H9 (cell line): ENCODE measurements at regions not wholly inside any gene's neighbourhood (a gene's known extent, or its start where the extent isn't known, plus 50 kb on each side); places are given as distances from the start of the nearest gene placed in this dataset.

Experiments used
- DNase-seq: peaks from one replicate; pipeline ENCODE4 v3.0.0-alpha.2; 2017
- H2AFZ ChIP-seq: one replicate; pipeline ENCODE4 v1.6.1; 2013; ENCODE audit warnings: mild to moderate bottlenecking, low read length, control low read depth, moderate library complexity
- H2AK5ac ChIP-seq: 2 replicates; pipeline ENCODE4 v1.6.1; 2013; ENCODE audit warnings: low read length, control low read depth, mixed read lengths; ENCODE audit not compliant: insufficient read length
- H2BK120ac ChIP-seq: one replicate; pipeline ENCODE4 v1.6.1; 2013; ENCODE audit warnings: low read depth, mild to moderate bottlenecking, low read length, control low read depth, inconsistent platforms; ENCODE audit not compliant: poor library complexity, severe bottlenecking
- H2BK12ac ChIP-seq: 2 replicates; pipeline ENCODE4 v1.6.1; 2013; ENCODE audit warnings: low read length, control low read depth, mixed read lengths, low read depth; ENCODE audit not compliant: insufficient read length
- H2BK15ac ChIP-seq: 2 replicates; pipeline ENCODE4 v1.6.1; 2013; ENCODE audit warnings: low read depth, low read length, control low read depth
- H2BK20ac ChIP-seq: one replicate; pipeline ENCODE4 v1.6.1; 2013; ENCODE audit warnings: low read depth, mild to moderate bottlenecking, low read length, control low read depth, inconsistent platforms; ENCODE audit not compliant: poor library complexity, severe bottlenecking
- H2BK5ac ChIP-seq: 2 replicates; pipeline ENCODE4 v1.6.1; 2013; ENCODE audit warnings: low read length, control low read depth, mixed read lengths; ENCODE audit not compliant: insufficient read length
- H3K14ac ChIP-seq: 2 replicates; pipeline ENCODE4 v1.6.1; 2013; ENCODE audit warnings: low read length, control low read depth; ENCODE audit not compliant: insufficient read depth
- H3K18ac ChIP-seq: 2 replicates; pipeline ENCODE4 v1.6.1; 2013; ENCODE audit warnings: low read depth, mild to moderate bottlenecking, mixed read lengths, low read length, control low read depth; ENCODE audit not compliant: insufficient read length
- H3K23ac ChIP-seq: 2 replicates; pipeline ENCODE4 v1.6.1; 2013; ENCODE audit warnings: low read length, control low read depth, mixed read lengths, low read depth; ENCODE audit not compliant: insufficient read length
- H3K23me2 ChIP-seq: 2 replicates; pipeline ENCODE4 v1.6.1; 2013; ENCODE audit warnings: low read depth, mild to moderate bottlenecking, mixed read lengths, low read length, control low read depth; ENCODE audit not compliant: insufficient read length, poor library complexity, severe bottlenecking
- H3K27ac ChIP-seq: 2 replicates; pipeline ENCODE4 v1.5.1; 2013; ENCODE audit warnings: low read length, control low read depth, mixed read lengths, low read depth; ENCODE audit not compliant: insufficient read length
- H3K27me3 ChIP-seq: 2 replicates; pipeline ENCODE4 v1.6.1; 2013; ENCODE audit warnings: low read length, control low read depth, inconsistent platforms; ENCODE audit not compliant: insufficient read depth
- H3K4ac ChIP-seq: 2 replicates; pipeline ENCODE4 v1.6.1; 2013; ENCODE audit warnings: low read depth, mild to moderate bottlenecking, control low read depth, inconsistent platforms, low read length, moderate library complexity
- H3K4me1 ChIP-seq: 2 replicates; pipeline ENCODE4 v1.6.1; 2013; ENCODE audit warnings: low read length, control low read depth, inconsistent platforms; ENCODE audit not compliant: insufficient read depth
- H3K4me2 ChIP-seq: 2 replicates; pipeline ENCODE4 v1.6.1; 2013; ENCODE audit warnings: low read length, control low read depth, mixed read lengths; ENCODE audit not compliant: insufficient read length, insufficient read depth
- H3K56ac ChIP-seq: 2 replicates; pipeline ENCODE4 v1.6.1; 2013; ENCODE audit warnings: low read depth, mild to moderate bottlenecking, mixed read lengths, low read length, control low read depth; ENCODE audit not compliant: insufficient read length
- H3K79me1 ChIP-seq: 2 replicates; pipeline ENCODE4 v1.6.1; 2013; ENCODE audit warnings: low read depth, mild to moderate bottlenecking, moderate library complexity, low read length, control low read depth, inconsistent platforms; ENCODE audit not compliant: insufficient read depth, poor library complexity, severe bottlenecking
- H3K79me2 ChIP-seq: 2 replicates; pipeline ENCODE4 v1.6.1; 2013; ENCODE audit warnings: low read length, control low read depth, inconsistent platforms; ENCODE audit not compliant: insufficient read depth
- H3K9ac ChIP-seq: 2 replicates; pipeline ENCODE4 v1.6.1; 2013; ENCODE audit warnings: low read length, control low read depth, mixed read lengths; ENCODE audit not compliant: insufficient read length; ENCODE audit errors: extremely low read depth
- H3K9me3 ChIP-seq: one replicate; pipeline ENCODE4 v1.6.1; 2013; ENCODE audit warnings: low read depth, low read length, inconsistent platforms; ENCODE audit not compliant: control insufficient read depth
- H3T11ph ChIP-seq: one replicate; pipeline ENCODE4 v1.6.1; 2013; ENCODE audit warnings: mild to moderate bottlenecking, low read length, control low read depth, inconsistent platforms
- H4K20me1 ChIP-seq: one replicate; pipeline ENCODE4 v1.6.1; 2013; ENCODE audit not compliant: control insufficient read depth, insufficient read length, insufficient read depth
- H4K5ac ChIP-seq: 2 replicates; pipeline ENCODE4 v1.6.1; 2013; ENCODE audit warnings: low read depth, mild to moderate bottlenecking, mixed read lengths, low read length, control low read depth; ENCODE audit not compliant: insufficient read length
- H4K8ac ChIP-seq: replicated peaks from 2 replicates; pipeline ENCODE4 v1.6.1; 2013; ENCODE audit warnings: low read length, control low read depth, mixed read lengths, low read depth; ENCODE audit not compliant: insufficient read length
- H4K91ac ChIP-seq: 2 replicates; pipeline ENCODE4 v1.6.1; 2013; ENCODE audit warnings: low read depth, mild to moderate bottlenecking, moderate library complexity, mixed read lengths, low read length, control low read depth; ENCODE audit not compliant: insufficient read length
- H3K27ac Mint-ChIP-seq, 3 experiments: 2 replicates in 2 of 3; 3 replicates in 1 of 3; pipeline ENCODE4 v1.8.0; 2020 to 2021; ENCODE audit warnings: mixed read lengths in 3 of 3, mild to moderate bottlenecking in 1 of 3, moderate library complexity in 1 of 3
- H3K27me3 Mint-ChIP-seq: 2 replicates; pipeline ENCODE4 v1.8.0; 2021; ENCODE audit warnings: low read depth, mild to moderate bottlenecking, moderate library complexity, mixed read lengths
- H3K36me3 Mint-ChIP-seq, 3 experiments: 2 replicates in 2 of 3; 3 replicates in 1 of 3; pipeline ENCODE4 v1.8.0; 2020 to 2021; ENCODE audit warnings: low read depth in 3 of 3, mixed read lengths in 3 of 3; ENCODE audit not compliant: insufficient read depth in 1 of 3
- H3K4me1 Mint-ChIP-seq, 2 experiments: 2 replicates each; pipeline ENCODE4 v1.8.0; 2020; ENCODE audit warnings: mixed read lengths in 2 of 2
- H3K4me3 Mint-ChIP-seq, 2 experiments: 2 replicates in 1 of 2; 3 replicates in 1 of 2; pipeline ENCODE4 v1.8.0; 2020 to 2021; ENCODE audit warnings: mild to moderate bottlenecking in 2 of 2, mixed read lengths in 2 of 2, moderate library complexity in 1 of 2
- H3K9me3 Mint-ChIP-seq, 2 experiments: 2 replicates in 1 of 2; 3 replicates in 1 of 2; pipeline ENCODE4 v1.8.0; 2020; ENCODE audit warnings: mild to moderate bottlenecking in 2 of 2, mixed read lengths in 2 of 2, moderate library complexity in 1 of 2
- WGBS: extraction: QIAGEN DNeasy Blood & Tissue Kit; methylation state at CpG from one replicate; pipeline ENCODE4 v1.1.7; 2013; ENCODE audit warnings: missing lambda C conversion rate, low lambda C conversion rate, mixed read lengths; ENCODE audit not compliant: insufficient read length; ENCODE audit errors: extremely low coverage; 5-methylcytosine and 5-hydroxymethylcytosine counted together
- TF ChIP-seq, protein P1 (sequence below): fragments of 200-600 bp; sonication (generic); conservative IDR thresholded peaks from 3 replicates; pipeline ENCODE4 v1.8.0; 2021; ENCODE audit warnings: antibody characterized with exemption, mild to moderate bottlenecking

DNA sequence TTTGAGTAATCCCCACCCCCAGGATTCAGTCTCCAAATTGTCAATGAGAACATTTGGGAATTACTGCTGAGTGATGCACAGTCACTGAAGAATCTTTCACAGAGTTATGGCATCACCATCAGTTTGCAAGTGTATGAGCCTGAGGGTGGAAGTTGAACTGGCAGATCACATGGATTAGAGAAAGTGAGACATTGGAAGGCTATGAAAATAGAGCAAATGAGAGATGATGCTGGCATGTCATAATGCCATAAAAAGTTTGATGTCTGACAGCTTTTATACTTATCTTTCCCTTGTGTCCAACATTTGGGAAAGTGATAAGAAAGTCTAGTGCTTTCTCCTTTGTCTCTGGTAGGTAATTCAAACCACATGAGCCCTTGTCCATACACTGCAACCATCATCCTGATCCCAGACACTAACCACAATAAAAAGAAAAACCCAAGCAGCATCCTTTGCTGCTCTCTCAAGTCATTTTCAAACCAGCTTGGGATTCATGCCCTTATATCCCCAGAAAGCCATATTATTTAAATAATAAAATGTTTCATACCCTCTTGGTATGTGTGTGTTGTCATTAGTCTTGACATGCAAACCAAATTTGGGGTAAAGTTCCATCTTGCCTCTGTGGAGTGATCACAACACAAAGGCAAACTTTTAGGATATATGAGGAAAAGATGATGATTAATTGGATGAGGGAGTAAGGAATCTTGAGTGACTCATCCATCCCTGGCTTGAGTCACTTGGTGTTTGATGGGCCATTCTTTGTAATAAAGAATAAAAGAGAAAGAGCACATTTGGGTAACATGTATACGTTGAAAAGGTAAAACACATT, 438.9 kb downstream of the GRXCR1 start:
- Histone ChIP-seq H4K5ac (no peak overlapping the region), H3K56ac (no peak overlapping the region), H2AK5ac (no peak overlapping the region), H3K27me3 (no peaks in the 10 kb centered on the region), H3K4me1 (no peaks in the 10 kb centered on the region), H2BK20ac (no peak overlapping the region), H3K27ac (no peak overlapping the region), H3K4ac (no peak overlapping the region), H3T11ph (no peak overlapping the region), H2AFZ (no peak overlapping the region), H3K14ac (no peak overlapping the region), H2BK120ac (no peak overlapping the region), H3K18ac (no peak overlapping the region), H2BK15ac (no peak overlapping the region), H4K20me1 (no peaks in the 10 kb centered on the region), H3K9me3 (no peaks in the 10 kb centered on the region), H4K8ac (no peak overlapping the region), H3K9ac (no peak overlapping the region), H3K23ac (no peak overlapping the region), H3K23me2 (no peaks in the 10 kb centered on the region), H3K4me2 (no peak overlapping the region), H3K79me1 (no peaks in the 10 kb centered on the region), H3K79me2 (no peaks in the 10 kb centered on the region), H2BK12ac (no peak overlapping the region), H2BK5ac (no peak overlapping the region), H4K91ac (no peak overlapping the region)
- no peak overlapping the region for H3K4me3 Mint-ChIP-seq
- TF ChIP-seq, protein P1, sequence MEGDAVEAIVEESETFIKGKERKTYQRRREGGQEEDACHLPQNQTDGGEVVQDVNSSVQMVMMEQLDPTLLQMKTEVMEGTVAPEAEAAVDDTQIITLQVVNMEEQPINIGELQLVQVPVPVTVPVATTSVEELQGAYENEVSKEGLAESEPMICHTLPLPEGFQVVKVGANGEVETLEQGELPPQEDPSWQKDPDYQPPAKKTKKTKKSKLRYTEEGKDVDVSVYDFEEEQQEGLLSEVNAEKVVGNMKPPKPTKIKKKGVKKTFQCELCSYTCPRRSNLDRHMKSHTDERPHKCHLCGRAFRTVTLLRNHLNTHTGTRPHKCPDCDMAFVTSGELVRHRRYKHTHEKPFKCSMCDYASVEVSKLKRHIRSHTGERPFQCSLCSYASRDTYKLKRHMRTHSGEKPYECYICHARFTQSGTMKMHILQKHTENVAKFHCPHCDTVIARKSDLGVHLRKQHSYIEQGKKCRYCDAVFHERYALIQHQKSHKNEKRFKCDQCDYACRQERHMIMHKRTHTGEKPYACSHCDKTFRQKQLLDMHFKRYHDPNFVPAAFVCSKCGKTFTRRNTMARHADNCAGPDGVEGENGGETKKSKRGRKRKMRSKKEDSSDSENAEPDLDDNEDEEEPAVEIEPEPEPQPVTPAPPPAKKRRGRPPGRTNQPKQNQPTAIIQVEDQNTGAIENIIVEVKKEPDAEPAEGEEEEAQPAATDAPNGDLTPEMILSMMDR: no peak
- no CpG with 5 or more reads among the region's 1 CpG for WGBS
- H3K27me3 Mint-ChIP-seq: no peaks in the 10 kb centered on the region
- no peaks in the 10 kb centered on the region; a peak in 1 of 5 replicates for H3K9me3 Mint-ChIP-seq
- H3K36me3 Mint-ChIP-seq: no peaks in the 10 kb centered on the region
- no peaks in the 10 kb centered on the region for H3K4me1 Mint-ChIP-seq
- DNase-seq: no peak
- H3K27ac Mint-ChIP-seq: no peak overlapping the region
